ENCODE measurements at regions not wholly inside any gene's neighbourhood (a gene's known extent, or its start where the extent isn't known, plus 50 kb on each side); places are given as distances from the start of the nearest gene placed in this dataset.

- H3K36me3 ChIP-seq: no peaks in the 10 kb centered on the region
- H3K27me3 ChIP-seq: no peaks in the 10 kb centered on the region
- H3K4me3 ChIP-seq: no peak overlapping the region
- no peak for TF ChIP-seq POLR2A (IDR thresholded peaks at IDR 0.05)
- TF ChIP-seq CTCF (IDR thresholded peaks at IDR 0.05): no peak
- H3K27ac ChIP-seq: no peak overlapping the region
- DNase-seq: no peak
- H3K9me3 ChIP-seq: no peaks in the 10 kb centered on the region
- H3K4me1 ChIP-seq: no peaks in the 10 kb centered on the region
Observed at GRCh38 chr4:157600583-157600982, 380.1 kb downstream of the GRIA2 start.

GRCh38 chr4:157591245-157591644 lies 370.7 kb downstream of the GRIA2 start:
- DNase-seq: no peak
- Histone ChIP-seq H3K9me3 (no peaks in the 10 kb centered on the region), H3K27ac (no peak overlapping the region), H3K36me3 (no peaks in the 10 kb centered on the region), H3K4me1 (no peaks in the 10 kb centered on the region), H3K27me3 (no peaks in the 10 kb centered on the region), H3K4me3 (no peak overlapping the region)
- TF ChIP-seq POLR2A (IDR thresholded peaks at IDR 0.05): no peak
- TF ChIP-seq CTCF (IDR thresholded peaks at IDR 0.05): no peak

- no peaks in the 10 kb centered on the region for H3K9me3 ChIP-seq
- no peak for TF ChIP-seq POLR2A (IDR thresholded peaks at IDR 0.05)
- TF ChIP-seq CTCF (IDR thresholded peaks at IDR 0.05): no peak
- DNase-seq: no peak
- no peak overlapping the region for H3K27ac ChIP-seq
- H3K27me3 ChIP-seq: no peaks in the 10 kb centered on the region
- H3K4me3 ChIP-seq: no peak overlapping the region
- no peaks in the 10 kb centered on the region for H3K4me1 ChIP-seq
- no peaks in the 10 kb centered on the region for H3K36me3 ChIP-seq
Observed at GRCh38 chr4:157590679-157591078, 370.2 kb downstream of the GRIA2 start.

- no peak for DNase-seq
- Histone ChIP-seq H3K27me3 (no peaks in the 10 kb centered on the region), H3K9me3 (no peaks in the 10 kb centered on the region), H3K27ac (no peak overlapping the region), H3K4me3 (no peak overlapping the region), H3K4me1 (no peaks in the 10 kb centered on the region), H3K36me3 (no peaks in the 10 kb centered on the region)
- no peak for TF ChIP-seq CTCF (IDR thresholded peaks at IDR 0.05)
- no peak for TF ChIP-seq POLR2A (IDR thresholded peaks at IDR 0.05)
Observed at GRCh38 chr4:157587681-157588423, 367.3 kb downstream of the GRIA2 start.

- H3K4me1 ChIP-seq: no peaks in the 10 kb centered on the region
- no peak for DNase-seq
- no peaks in the 10 kb centered on the region for H3K9me3 ChIP-seq
- no peak overlapping the region for H3K4me3 ChIP-seq
- no peaks in the 10 kb centered on the region for H3K27me3 ChIP-seq
- no peak for TF ChIP-seq CTCF (IDR thresholded peaks at IDR 0.05)
- no peak for TF ChIP-seq POLR2A (IDR thresholded peaks at IDR 0.05)
- no peaks in the 10 kb centered on the region for H3K36me3 ChIP-seq
- H3K27ac ChIP-seq: no peak overlapping the region
Observed at GRCh38 chr4:157582141-157582540, 361.6 kb downstream of the GRIA2 start.
